OCI-LY7 (cell line): ENCODE measurements at regions not wholly inside any gene's neighbourhood (a gene's known extent, or its start where the extent isn't known, plus 50 kb on each side); places are given as distances from the start of the nearest gene placed in this dataset.

Experiments
- BruUV-seq: library from RNA; stranded (reverse); fragments of 400-500 nt; replicated peaks from 2 replicates; lab custom pipeline; 2021; lab: Mats Ljungman, UMichigan
- CTCF ChIA-PET: fragments of 300-600 bp; sonication (Branson Sonifier 250); formaldehyde crosslinking; loops from one replicate; lab custom pipeline; 2022; ENCODE audit warnings: antibody characterized with exemption; ENCODE audit not compliant: unreplicated experiment; lab: Charles Lee
- POLR2A ChIA-PET: fragments of 300-600 bp; sonication (Branson Sonifier 250); formaldehyde crosslinking; loops from one replicate; lab custom pipeline; 2022; ENCODE audit warnings: antibody characterized with exemption; lab: Charles Lee
- DNase-seq: peaks from one replicate; pipeline ENCODE4 v3.0.0-alpha.2; 2015; ENCODE audit warnings: low spot score
- H2AFZ ChIP-seq: fragments of 200-600 bp; sonication (generic), shearing (Covaris generic); 2 replicates; pipeline ENCODE4 v1.6.1; 2014; ENCODE audit warnings: mild to moderate bottlenecking, antibody characterized with exemption, low read length, moderate library complexity
- H3K27ac ChIP-seq: fragments of 200-600 bp; sonication (generic); 2 replicates; pipeline ENCODE4 v1.5.1; 2014; ENCODE audit warnings: mixed run types, low read depth, mild to moderate bottlenecking, moderate library complexity, low read length, inconsistent platforms; ENCODE audit not compliant: poor library complexity, severe bottlenecking
- H3K36me3 ChIP-seq: fragments of 200-600 bp; sonication (generic); 2 replicates; pipeline ENCODE4 v1.6.1; 2014; ENCODE audit warnings: mild to moderate bottlenecking, antibody characterized with exemption, low read length, moderate library complexity, mixed read lengths; ENCODE audit not compliant: insufficient read depth
- H3K4me1 ChIP-seq: fragments of 200-600 bp; sonication (generic); 2 replicates; pipeline ENCODE4 v1.5.1; 2014; ENCODE audit warnings: mild to moderate bottlenecking, low read length; ENCODE audit not compliant: insufficient read depth, poor library complexity, severe bottlenecking
- H3K4me2 ChIP-seq: fragments of 200-600 bp; sonication (generic); 2 replicates; pipeline ENCODE4 v1.6.1; 2014; ENCODE audit warnings: mild to moderate bottlenecking, low read length
- H3K4me3 ChIP-seq: fragments of 200-600 bp; sonication (generic); 2 replicates; pipeline ENCODE4 v1.5.1; 2014; ENCODE audit warnings: mild to moderate bottlenecking, low read depth, low read length; ENCODE audit not compliant: poor library complexity, severe bottlenecking
- H3K79me2 ChIP-seq: fragments of 200-600 bp; sonication (generic); 2 replicates; pipeline ENCODE4 v1.6.1; 2016; ENCODE audit warnings: low read depth, mild to moderate bottlenecking, low read length, moderate library complexity, mixed read lengths; ENCODE audit not compliant: insufficient read depth
- H3K9me2 ChIP-seq: fragments of 200-600 bp; sonication (generic); 2 replicates; pipeline ENCODE4 v1.6.1; 2016; ENCODE audit warnings: mild to moderate bottlenecking, low read length, mixed read lengths; ENCODE audit not compliant: insufficient read depth
- H3K9me3 ChIP-seq: fragments of 200-600 bp; sonication (generic); 2 replicates; pipeline ENCODE4 v1.6.1; 2014; ENCODE audit warnings: mild to moderate bottlenecking, mixed run types, low read length, mixed read lengths
- H4K20me1 ChIP-seq: fragments of 200-600 bp; sonication (generic); 2 replicates; pipeline ENCODE4 v1.6.1; 2014; ENCODE audit warnings: mild to moderate bottlenecking, antibody characterized with exemption, low read length, moderate library complexity, mixed read lengths; ENCODE audit not compliant: insufficient read depth
- CTCF ChIP-seq: fragments of 200-600 bp; sonication (generic); conservative IDR thresholded peaks from 2 replicates; pipeline ENCODE4 v1.5.1; 2014; ENCODE audit warnings: mild to moderate bottlenecking, antibody characterized with exemption, low read length, moderate library complexity, mixed read lengths
- EZH2phosphoT487 ChIP-seq: fragments of 200-600 bp; sonication (generic); IDR thresholded peaks from 2 replicates; pipeline ENCODE4 v1.6.1; 2018; ENCODE audit warnings: low read depth, borderline replicate concordance, mild to moderate bottlenecking, mixed run types, antibody characterized with exemption, low read length, moderate library complexity, mixed read lengths
- intact Hi-C: fragments of 100-400 bp; cut with micrococcal nuclease; formaldehyde crosslinking; loops from one replicate; pipeline ENCODE4 v1.10.0; 2022; ENCODE audit not compliant: unreplicated experiment

- CTCF ChIA-PET = no interaction called here
- POLR2A ChIA-PET = interaction anchor here (0.9 kb wide), 1 partner anchor 11 kb away, joined by 3 read pairs; no protein-coding TSS in a partner anchor
- intact Hi-C loops = no loop called here
Observed at GRCh38 chr1:229990326-229990725, 76.7 kb upstream of the GALNT2 start.

GRCh38 chr1:229991104-229991513 lies 75.9 kb upstream of the GALNT2 start:
- Histone ChIP-seq H3K4me2 (no peak overlapping the region), H3K9me2 (no peaks in the 10 kb centered on the region), H3K27ac (no peak overlapping the region), H3K4me1 (peaks cover 17% of the 10 kb centered on the region), H3K9me3 (no peaks in the 10 kb centered on the region), H3K36me3 (no peaks in the 10 kb centered on the region), H3K4me3 (no peak overlapping the region), H4K20me1 (no peaks in the 10 kb centered on the region), H3K79me2 (no peaks in the 10 kb centered on the region), H2AFZ (no peak overlapping the region)
- ChIA-PET CTCF (interaction anchor here (0.6 kb wide), 1 partner anchor 896 kb away, joined by 3 read pairs; no protein-coding TSS in a partner anchor), POLR2A (interaction anchor here (0.7 to 0.9 kb wide), 3 partner anchors 10 to 1344 kb away, joined by 3 read pairs; no protein-coding TSS in a partner anchor)
- no TSS peak for BruUV-seq
- no peak for DNase-seq
- intact Hi-C loops = no loop called here
- TF ChIP-seq EZH2phosphoT487 (no peak), CTCF (no peak)

More at GRCh38 chr1:229990326-229990725, 76.7 kb upstream of the GALNT2 start:
- H2AFZ ChIP-seq = no peak overlapping the region
- H3K27ac ChIP-seq = no peak overlapping the region
- no peaks in the 10 kb centered on the region for H3K9me2 ChIP-seq
- no peaks in the 10 kb centered on the region for H3K79me2 ChIP-seq
- H3K4me1 ChIP-seq = peaks cover 17% of the 10 kb centered on the region
- H4K20me1 ChIP-seq = no peaks in the 10 kb centered on the region
- H3K4me3 ChIP-seq = no peak overlapping the region
- no TSS peak for BruUV-seq
- TF ChIP-seq CTCF = no peak
- TF ChIP-seq EZH2phosphoT487 = no peak
- H3K4me2 ChIP-seq = no peak overlapping the region
- H3K9me3 ChIP-seq = no peaks in the 10 kb centered on the region
- DNase-seq = no peak
- H3K36me3 ChIP-seq = no peaks in the 10 kb centered on the region

- Histone ChIP-seq H3K4me2 (no peak overlapping the region), H3K9me2 (no peaks in the 10 kb centered on the region), H2AFZ (no peak overlapping the region), H3K27ac (no peak overlapping the region), H3K4me1 (peaks cover 17% of the 10 kb centered on the region), H4K20me1 (no peaks in the 10 kb centered on the region), H3K79me2 (no peaks in the 10 kb centered on the region), H3K4me3 (no peak overlapping the region), H3K9me3 (no peaks in the 10 kb centered on the region), H3K36me3 (no peaks in the 10 kb centered on the region)
- intact Hi-C loops = no loop called here
- POLR2A ChIA-PET = interaction anchor here (1.1 kb wide), 1 partner anchor 11 kb away, joined by 4 read pairs; no protein-coding TSS in a partner anchor
- BruUV-seq = no TSS peak
- no peak for DNase-seq
- CTCF ChIA-PET = no interaction called here
- TF ChIP-seq EZH2phosphoT487 = no peak
- TF ChIP-seq CTCF = no peak
Observed at GRCh38 chr1:229991724-229992333, 75.2 kb upstream of the GALNT2 start.
